ENCODE measurements at regions not wholly inside any gene's neighbourhood (a gene's known extent, or its start where the extent isn't known, plus 50 kb on each side); places are given as distances from the start of the nearest gene placed in this dataset.

DNA sequence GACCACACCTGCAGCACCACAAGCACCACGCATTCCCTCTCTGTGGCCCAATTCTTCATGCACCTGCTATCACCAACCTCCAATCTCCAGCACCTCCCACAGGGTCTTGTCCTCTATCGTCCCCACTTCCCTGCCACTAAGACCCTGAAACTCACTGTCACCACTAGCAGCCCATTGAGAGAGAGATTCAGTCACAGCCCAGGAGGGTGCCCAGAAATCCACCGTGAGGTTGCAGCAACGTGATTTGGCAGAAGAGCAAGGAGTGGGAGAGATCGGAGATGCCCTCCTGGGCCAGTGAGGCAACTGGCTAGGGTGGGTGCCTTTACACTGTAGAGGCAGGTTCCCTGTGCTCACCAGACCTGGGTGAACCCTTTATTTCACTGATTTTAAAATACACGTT is 90.1 kb downstream of the ANKRD60 start:
- no peak for DNase-seq

DNA sequence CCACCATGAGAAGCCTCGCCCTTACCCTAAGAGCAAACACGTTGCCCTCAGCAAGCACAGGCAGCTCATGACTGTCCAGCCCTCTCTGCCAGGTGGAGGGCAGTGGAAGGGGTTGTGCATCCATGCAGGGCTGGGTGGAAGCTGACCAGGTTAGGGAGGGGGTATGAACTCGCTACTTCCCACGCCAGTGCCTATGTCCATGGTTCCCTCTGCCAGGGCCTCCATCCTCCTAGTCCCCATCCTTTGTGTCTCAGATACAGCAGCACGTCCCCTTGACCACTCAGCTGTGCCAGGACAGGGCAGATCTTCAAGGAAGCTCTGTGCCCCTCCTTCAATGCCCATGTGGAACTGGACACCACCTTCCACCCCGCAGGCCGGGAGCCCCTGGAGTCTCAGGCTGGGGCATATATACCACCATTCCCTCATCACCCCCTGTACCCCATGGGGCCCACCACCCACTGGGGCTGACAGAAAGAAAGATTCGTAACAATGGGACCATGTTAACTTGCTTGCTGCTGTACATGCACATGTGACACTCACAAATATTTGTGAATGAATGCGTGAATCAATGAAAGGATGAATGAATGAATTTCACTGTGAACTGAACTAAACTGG is 90.7 kb downstream of the ANKRD60 start:
- DNase-seq = no peak

DNA sequence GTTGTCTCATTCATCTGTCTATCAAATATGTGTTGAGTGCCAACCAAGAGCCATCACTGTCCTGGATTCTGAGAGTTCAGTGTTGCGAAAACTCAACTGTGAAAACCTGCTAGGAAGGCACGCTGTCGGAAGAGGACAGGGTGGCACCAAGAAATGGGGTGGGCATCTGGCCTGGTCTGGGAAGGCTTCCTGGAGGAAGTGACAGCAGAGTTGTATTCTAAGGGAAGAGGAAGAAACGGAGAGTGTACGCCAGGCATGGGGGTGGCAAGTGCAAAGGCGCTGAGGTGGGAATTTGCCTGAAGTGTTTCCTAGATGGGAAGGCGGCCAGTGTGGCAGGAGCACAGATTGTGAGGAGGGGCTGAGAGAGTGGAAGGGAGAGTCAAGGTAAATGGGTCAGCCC is 91.2 kb downstream of the ANKRD60 start:
- no peak for DNase-seq

DNA sequence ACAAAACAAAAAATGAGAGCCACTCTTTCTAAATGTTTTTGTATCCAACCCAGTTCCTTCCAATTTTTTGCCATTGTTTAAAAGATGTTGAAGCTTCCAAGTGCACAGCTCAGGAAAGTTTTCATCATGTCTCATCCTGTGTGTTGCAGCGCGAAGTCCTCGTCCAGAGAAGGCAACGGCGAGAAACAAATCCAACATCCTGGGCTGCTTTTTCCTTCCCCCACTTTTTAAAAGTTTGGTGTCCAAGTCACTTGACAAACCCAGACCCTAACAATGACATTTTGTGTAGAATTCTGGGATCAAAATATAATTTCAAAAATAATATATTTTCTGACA is 92.3 kb downstream of the ANKRD60 start:
- no peak for DNase-seq

DNA sequence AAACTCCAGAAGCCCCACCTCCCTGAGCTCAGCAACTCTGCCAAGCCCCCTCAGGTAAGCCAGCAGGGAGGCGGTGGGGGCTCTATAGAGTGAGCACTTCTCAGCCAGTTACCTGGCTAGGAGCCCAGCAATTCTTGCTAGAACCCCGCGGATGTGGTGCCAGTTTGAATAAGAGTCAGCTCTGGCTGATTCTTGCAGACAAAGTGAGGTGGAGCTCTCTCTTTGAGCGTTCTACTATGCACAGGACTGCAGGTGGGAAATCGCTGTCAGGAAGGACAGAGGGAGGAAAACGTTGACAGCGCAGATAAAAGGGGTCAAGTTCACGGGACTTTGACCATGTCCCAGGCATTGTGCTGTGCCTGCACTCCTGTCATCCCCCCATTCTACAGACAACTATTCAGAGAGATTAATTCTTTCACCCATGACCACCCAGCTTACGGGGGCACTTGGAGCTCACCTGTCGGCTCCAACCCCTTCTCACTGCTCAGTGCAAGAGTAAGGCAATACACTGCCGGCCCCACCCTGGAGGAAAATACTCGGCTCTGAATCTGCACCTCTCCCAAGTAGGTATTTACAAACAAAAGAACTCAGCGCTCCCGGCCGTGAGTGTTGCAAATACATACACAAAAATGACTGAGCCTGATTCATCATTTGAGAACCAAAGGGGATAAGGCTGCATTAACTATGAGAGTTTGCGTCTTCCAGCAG is 92.9 kb downstream of the ANKRD60 start:
- DNase-seq = no peak

DNA sequence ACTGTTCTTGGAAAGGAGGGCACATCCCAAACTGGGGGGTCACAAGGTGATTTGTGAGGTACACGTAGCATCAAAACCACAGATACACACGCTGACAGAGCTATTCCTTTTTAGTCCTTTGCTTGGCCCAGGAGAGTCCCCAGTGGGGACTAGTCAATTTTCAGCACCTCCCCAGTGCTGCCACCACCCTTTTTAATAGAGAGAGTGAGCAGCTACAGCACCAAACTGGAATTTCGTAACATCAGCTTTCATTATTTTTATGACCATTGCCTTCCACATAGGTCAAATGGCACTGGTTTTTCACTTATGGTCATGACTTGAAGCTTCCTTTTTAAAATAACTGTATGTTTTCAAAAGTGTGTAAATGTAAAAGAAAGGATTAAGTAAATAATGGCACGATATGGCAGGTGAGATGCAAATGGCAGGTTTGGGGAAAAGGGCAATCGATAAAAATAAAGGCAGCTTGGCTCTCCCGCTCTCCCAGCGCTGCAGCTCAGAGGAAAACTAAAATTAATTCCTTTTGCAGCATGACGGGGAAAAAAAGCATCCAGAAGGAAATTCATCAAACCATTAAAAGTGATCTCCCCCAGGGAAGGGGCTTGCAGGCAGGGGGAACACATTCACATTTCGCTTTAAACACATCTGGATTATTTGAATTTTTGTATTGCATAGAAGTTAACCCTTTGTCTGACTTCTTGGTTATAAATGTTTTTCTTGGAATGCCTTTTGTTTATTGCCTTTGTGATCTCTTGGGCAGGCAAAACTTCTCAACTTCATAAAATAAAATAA is 95.2 kb downstream of the ANKRD60 start:
- DNase-seq = no peak

DNA sequence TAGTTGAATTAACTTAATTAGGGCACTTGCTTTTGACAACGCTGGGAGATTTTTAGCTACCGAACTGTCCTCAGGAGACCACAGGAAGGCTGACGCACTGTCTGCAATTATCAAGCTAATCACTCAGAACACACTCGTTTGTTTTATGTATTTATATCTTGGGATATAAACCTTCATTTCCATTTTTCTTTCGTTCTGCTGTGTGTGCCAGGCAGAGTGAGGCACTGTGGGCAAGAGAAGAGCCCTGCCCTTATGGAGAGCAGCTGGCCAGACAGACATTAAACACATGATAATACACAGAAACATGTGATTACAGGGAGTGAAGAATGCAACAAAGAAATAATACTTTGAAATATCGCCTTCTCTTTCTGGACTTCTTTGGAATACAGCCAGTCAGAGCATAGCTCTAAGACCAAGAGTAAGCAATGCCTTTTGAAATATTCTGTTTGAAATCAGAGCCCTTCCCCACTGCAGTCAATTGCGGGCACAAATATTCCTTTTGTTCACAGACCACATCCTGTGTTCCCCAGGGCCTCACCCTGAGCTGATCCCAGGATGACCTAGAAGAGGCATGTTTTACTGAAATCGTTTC is 96.8 kb downstream of the ANKRD60 start:
- DNase-seq = no peak

DNA sequence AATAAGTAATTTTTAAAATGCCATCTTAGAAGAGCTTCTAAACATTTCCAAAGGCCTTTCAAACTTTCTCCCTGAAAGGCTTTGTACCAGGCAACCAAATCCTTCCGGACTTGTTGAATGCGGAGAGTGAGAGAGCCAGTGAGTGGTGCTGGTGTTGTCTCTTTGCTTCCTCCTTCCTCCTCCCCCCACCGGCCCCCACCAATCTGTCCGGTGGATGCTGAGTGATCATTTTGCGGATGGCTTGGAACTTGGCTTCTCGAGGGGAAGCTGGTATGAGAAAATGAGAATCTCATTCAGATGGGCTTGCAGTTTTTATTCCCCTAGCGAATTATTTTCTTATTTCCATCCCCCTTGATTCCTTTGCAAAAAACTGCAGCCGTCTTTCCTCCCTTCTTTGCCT is 97.3 kb downstream of the ANKRD60 start:
- DNase-seq = no peak

DNA sequence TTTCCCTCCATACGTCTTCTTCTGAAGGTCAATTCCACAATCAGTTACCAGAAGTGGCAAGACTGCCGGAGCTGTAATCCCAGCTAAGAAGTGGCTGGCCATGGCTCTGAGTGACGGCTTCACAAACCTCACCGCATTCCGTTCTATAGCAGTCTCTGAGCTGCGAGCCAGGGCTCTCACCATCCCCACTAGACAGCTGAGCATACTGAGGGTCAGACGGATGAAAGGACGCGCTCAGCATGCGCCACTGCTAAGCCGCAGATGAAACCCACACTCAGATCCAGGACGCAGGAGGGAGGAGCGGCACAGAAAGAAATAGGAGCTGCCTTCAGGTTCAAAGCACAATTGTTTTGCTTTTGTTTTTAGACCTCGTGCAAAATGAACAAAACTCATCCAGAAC is 97.9 kb downstream of the ANKRD60 start:
- DNase-seq = no peak

DNA sequence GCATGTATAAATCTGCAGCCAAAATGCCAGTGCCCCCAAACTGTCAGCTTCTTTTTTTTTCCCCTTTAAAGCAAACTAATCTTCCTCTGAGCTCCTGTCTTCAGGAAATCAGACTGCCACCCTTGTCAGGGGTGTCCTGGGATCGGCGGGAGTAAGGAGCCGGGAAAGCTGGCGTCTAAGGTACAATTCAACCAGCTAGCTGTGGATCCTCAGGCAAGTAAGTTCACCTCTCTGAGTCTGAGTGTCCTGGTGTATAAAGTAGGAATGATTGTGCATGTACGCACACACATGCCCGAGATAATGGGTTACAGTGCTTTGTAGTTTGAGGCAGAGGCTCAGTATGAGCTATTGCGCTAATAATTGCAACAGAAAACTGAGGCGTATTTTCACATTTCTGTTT is 98.3 kb downstream of the ANKRD60 start:
- DNase-seq = no peak

DNA sequence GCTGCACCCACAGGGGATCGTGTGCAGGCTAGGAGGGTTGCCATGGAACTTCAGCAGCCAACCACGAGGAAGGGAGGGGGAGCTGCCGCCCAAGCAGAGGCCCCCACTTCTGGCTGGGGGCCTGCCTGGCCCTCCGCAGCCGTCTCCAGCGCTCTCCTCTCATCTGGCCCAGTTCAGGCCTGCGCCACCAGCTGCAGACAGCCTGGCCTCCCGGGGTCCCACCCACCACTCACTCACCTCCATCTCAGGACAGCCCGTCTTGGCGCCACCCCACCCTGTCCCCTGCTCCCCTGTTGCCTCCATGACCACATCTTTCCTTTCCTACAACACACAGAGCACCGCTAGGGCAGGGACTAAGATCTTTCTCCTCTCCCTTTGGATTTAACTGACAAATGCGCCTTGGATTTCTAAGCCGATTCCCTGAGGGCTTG is 98.7 kb downstream of the ANKRD60 start:
- DNase-seq = no peak

DNA sequence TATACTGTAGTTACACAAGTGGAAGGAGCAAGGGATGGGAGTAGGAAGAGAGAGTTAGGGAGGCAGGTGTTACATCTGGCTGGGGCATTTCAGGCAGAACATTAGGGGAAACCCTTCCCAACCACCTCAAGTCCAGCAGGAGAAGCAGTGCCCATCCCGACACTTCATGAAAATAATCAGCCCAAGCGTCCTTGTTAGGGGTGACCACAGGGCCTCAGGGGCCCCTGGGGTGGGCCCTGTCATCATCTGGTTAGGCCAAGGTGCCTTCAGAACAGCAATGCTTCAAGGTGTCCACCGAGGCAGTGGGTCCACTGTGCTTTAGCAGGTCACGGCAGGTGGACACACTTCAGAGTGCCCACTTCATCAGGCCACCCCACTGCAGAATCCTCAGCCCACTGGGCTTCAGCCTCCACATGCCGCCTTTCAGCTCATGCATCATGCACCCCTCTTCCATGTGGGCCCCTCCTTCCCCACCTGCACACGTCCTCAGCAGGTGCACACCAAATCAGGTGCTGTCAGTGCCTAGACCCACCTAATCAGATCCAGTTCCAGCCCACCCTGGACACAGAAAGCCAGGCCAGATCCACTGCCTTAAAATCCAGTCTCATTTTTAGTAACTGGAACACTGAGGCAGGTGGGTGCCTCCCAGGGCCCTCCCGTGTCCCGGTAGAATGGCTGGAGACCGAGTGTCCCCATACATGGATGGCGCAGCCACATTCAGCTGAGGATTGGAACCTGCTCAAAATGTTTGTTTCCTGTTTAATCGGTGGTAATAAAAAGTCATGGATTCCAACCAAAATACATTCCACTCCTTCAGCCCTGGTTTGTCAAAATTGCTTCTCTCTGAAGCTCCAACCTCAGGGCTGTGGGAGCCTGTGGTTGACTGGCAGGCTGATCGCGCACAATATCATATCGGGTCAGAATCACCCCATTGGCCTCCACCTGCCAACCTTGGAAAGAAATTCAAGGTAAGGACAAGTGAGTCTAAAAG is 99.5 kb downstream of the ANKRD60 start:
- DNase-seq = no peak

DNA sequence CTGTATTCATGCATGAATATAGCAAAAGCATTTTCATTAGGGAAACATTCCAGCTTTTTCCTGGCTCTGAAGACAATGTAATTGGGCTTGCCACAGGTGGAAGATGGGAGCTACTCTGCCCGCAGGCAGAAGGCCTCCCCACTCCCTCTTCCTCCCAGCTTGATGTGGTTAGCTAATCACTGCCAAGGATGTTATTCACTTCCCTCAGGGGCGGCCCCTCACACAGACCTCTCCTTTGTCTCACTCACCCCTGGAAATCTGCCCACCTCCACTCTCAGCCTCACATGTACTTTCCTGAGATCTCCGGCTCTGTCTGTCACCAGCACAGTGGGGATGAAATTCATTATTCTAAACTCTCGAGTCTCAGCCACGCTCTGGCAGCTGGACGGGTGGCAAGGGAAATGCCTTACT is 100.7 kb downstream of the ANKRD60 start:
- DNase-seq = no peak

DNA sequence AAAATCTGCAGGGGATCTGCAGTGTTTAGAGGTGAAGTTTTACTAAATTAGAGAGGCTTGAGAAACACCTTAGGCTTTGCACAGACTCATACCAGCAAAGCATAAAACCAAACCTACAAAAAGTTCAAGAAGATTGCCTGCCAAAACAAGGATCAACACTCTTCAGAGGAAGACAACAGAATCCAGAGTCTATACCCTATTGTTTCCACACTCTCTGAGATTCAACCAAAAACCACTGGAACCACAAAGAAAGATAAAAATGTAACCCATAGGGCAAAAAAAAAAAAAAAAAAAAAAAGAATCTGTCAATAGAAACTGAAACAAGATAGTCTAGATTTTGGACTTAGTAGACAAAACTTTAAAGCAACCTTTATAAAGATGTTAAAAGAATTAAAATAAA is 102.7 kb downstream of the ANKRD60 start:
- no peak for DNase-seq

DNA sequence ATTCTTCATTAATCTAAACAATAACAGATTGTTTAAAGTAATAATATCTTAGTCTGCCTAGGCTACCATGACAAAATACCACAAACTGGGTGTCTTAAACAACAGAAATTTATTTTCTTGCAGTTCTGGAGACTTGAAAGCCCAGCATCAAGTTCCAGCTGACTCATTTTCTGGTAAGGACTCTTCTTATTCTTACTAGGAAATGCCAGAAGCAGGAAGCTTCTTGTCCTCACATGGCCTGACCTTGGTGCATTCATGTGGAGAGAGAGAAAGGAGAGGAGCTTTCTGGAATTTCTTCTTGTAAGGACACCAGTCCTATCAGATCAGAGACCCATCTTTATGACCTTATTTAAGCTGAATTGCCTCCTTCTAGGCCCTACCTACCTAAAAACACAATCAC is 110.5 kb downstream of the ANKRD60 start:
- DNase-seq = no peak

DNA sequence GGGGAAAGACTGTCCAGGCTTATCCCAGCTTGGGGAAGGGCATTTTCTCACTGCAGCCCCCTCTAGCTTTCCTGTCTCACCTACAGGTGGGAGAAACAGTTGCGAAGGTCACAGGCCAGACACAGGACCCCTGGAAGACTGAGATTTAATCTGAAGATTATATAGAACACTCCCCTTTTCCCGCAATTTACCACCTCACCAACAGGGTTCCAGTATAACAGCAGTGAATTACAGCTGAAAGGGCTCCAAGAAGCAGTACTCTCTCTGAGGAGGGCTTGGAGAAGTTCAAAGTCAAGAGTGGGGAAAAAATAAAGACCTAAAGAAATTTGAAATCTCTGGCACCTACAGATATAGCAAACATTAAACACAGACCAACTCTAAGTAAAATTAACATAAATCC is 111.9 kb downstream of the ANKRD60 start:
- no peak for DNase-seq

DNA sequence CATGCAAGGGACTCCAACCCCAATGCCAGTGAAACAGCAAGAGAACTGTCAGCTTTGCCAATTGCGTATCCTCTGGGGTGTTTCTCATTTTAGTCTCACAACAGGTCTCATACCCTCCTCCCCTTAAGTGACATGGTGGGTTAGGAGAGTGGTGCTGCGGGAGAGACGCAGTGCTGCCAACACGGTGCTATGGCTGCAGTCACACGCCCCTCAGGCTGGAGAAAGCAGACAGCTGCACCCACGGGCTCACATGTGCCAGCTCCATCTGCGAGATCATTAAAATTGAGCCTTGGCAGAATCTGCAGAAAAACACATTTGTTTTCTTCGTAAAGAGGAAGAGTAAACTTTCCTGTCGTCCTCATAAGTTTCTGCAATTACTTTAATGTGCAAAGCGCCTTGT is 114.7 kb downstream of the ANKRD60 start:
- no peak for DNase-seq

DNA sequence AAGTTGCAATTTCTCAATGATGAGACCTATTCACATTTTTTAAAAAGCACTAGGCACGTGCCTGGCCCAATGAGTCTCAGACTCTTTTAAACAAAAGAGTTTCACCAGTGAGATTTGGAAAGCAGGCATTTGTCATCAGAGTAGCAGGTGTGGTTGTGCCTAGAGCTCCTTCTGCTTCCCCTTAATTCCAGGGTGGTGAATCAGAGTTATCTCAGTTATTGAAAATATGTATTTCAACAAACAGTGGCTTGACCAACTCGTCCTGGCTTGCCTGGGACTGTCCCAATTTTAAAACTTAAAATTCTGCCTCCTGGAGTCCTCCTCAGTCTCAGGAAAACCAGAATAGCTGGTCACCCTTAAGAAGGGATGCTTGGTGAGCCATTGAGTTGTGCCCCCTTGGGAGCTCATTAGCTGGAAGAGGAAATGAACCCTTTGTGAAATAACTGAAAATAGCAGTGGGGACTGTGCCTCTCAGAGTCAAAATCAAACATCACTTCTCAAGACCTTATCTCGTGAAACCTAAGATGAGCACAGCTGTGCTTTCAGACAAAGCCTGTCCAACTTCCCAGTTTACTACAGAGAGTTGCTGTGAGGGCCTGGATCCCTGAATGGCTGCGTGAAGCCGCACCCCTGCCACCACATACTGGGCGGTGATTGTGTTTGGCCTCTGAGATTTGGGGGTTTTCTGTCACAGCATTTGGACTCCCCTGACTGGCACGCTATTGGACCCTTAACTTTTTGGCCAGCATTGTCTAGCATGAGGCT is 116.3 kb downstream of the ANKRD60 start:
- DNase-seq = no peak

DNA sequence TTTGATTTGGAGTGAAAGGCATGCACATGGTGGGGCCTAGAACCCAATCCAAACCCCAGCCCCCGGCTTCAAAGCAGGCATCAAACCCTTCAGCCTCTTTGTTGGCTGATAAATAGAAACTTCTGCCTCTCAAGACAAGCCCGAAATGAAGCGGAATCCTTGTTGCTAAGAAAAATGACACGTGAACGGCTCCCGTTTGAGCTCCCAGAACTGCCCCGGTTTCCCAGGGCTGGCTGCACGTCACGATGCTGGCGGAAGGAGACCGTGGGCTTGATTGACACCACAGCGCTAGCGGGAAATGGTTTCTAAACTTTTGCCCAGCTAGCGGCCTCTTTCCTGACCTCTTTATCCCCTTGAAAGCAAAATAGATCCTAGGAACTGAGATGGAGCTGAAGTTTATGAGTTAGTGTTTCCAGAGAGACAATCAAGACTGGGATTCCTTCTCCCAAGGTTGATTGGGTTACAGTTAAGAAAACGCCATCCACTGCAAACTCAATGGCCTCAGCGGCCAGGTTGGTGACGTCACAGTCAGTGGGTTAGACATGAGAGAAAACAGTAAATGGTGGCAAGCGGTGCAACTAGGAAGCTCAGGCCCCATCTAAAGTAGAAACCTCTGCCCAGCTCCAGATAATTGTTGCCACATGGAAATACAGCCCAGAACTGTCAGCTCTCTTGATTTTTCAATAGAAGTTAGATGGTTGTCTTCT is 117.0 kb downstream of the ANKRD60 start:
- no peak for DNase-seq

DNA sequence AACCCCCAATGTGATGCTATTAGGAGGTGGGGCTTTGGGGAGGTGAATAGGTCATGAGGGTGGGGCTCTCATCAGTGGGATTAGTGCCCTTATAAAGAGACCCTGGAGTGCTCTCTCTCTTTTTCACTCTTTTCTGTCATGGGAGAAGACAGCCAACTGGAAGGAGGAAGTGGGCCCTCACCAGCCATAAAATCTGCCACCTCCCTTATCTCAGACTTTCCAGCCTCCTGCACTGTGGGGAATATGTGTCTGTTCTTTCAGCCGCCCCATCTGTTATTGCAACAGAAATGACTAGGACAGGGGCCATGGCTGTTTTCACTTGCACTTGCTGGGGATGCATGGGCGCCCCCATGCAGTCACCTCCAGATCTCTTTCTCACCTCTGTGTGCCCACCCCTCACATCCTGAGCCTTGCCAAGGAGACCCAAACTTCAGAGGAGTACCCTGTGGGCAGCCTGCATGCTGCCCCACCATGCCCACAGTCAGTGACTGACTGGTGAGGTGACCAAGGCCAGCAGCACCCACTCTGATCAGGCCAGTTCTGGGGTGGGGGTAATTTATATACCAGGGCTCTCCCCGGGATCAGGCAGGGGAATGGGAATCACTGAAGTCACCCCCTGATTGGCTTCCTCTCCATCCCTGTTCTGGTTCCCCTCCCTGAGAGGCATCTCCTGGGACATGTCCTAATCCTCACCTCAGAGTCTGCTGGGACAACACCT is 118.4 kb downstream of the ANKRD60 start:
- no peak for DNase-seq
